ENCODE measurements at regions not wholly inside any gene's neighbourhood (a gene's known extent, or its start where the extent isn't known, plus 50 kb on each side); places are given as distances from the start of the nearest gene placed in this dataset.

GRCh38 chr19:30090476-30090875 lies 148.4 kb downstream of the URI1 start:
- Histone ChIP-seq H3K27ac (no peak overlapping the region), H4K20me1 (ENCODE audit: insufficient read depth, poor library complexity, severe bottlenecking) (no peaks in the 10 kb centered on the region), H3K4me3 (no peak overlapping the region), H3K36me3 (replicated peaks; ENCODE audit: insufficient read depth, low read depth) (no peaks in the 10 kb centered on the region), H2AFZ (no peak overlapping the region), H3K27me3 (no peaks in the 10 kb centered on the region), H3K4me1 (ENCODE audit: insufficient read depth) (no peaks in the 10 kb centered on the region), H3K9me2 (replicated peaks; ENCODE audit: insufficient read depth) (no peaks in the 10 kb centered on the region), H3K4me2 (no peak overlapping the region), H3K79me2 (no peaks in the 10 kb centered on the region), H3K9me3 (ENCODE audit: low read depth) (no peaks in the 10 kb centered on the region)
- TF ChIP-seq EZH2phosphoT487 (IDR thresholded peaks at IDR 0.05; ENCODE audit: low read depth, severe bottlenecking, unreplicated experiment): no peak
- TF ChIP-seq EZH2 (IDR thresholded peaks at IDR 0.05; ENCODE audit: borderline replicate concordance): no peak
- TF ChIP-seq CTCF (IDR thresholded peaks at IDR 0.05; ENCODE audit: poor library complexity): no peak
- 80% methylated on average over 6 of the region's 6 CpGs for WGBS (ENCODE audit: low lambda C conversion rate, missing lambda C conversion rate)
- no peak for DNase-seq (ENCODE audit: low spot score)

DNA sequence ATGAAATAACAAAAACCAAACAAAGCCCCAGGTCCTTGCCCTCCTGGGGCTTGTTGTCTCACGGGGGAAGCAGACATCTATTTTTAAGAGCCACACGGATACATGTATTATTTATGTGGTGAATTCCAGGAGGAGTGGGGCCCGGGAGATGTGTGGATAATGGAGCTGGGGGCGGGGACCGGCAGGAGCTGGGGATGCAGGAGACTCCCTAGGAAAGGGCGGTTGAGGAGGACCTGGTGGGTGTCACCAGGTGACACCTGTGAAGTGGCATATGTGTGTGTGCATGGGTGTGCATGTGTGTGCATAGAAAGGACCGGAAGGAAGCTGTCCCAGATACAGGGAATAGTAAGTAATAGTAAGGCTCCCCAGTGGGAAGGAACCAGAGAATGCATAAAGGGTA lies 148.9 kb downstream of the URI1 start:
- TF ChIP-seq EZH2 (IDR thresholded peaks at IDR 0.05; ENCODE audit: borderline replicate concordance) (no peak), CTCF (IDR thresholded peaks at IDR 0.05; ENCODE audit: poor library complexity) (no peak), EZH2phosphoT487 (IDR thresholded peaks at IDR 0.05; ENCODE audit: low read depth, severe bottlenecking, unreplicated experiment) (no peak)
- H4K20me1 ChIP-seq (ENCODE audit: insufficient read depth, poor library complexity, severe bottlenecking): no peaks in the 10 kb centered on the region
- H3K4me3 ChIP-seq: no peak overlapping the region
- no peaks in the 10 kb centered on the region for H3K4me1 ChIP-seq (ENCODE audit: insufficient read depth)
- no peak for DNase-seq (ENCODE audit: low spot score)
- no peaks in the 10 kb centered on the region for H3K9me3 ChIP-seq (ENCODE audit: low read depth)
- no peaks in the 10 kb centered on the region for H3K9me2 ChIP-seq (replicated peaks; ENCODE audit: insufficient read depth)
- no peak overlapping the region for H2AFZ ChIP-seq
- no peaks in the 10 kb centered on the region for H3K79me2 ChIP-seq
- H3K27ac ChIP-seq: no peak overlapping the region
- no peaks in the 10 kb centered on the region for H3K36me3 ChIP-seq (replicated peaks; ENCODE audit: insufficient read depth, low read depth)
- WGBS (ENCODE audit: low lambda C conversion rate, missing lambda C conversion rate): 77% methylated on average over 7 of the region's 7 CpGs
- H3K4me2 ChIP-seq: no peak overlapping the region
- no peaks in the 10 kb centered on the region for H3K27me3 ChIP-seq

DNA sequence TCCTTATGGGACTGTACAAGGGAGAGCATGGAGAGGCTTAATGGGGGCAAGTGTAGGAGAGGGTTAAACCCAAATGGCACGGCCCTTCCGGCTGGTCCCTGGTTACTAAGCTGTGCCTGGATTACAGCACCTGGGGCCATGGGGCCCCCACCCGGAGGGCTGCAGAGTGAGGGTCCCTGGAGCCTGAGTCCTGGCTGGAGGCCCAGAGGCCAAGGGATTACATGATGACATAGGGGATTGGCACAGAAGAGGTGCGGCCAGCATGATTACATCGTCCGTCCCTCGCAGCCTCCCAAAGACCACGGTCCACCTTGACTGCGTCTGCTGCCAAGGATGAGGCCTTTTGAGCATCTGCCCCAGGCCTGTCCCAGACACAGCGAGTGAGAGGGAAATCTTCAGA lies 149.4 kb downstream of the URI1 start:
- H3K9me3 ChIP-seq (ENCODE audit: low read depth): no peaks in the 10 kb centered on the region
- H3K79me2 ChIP-seq: no peaks in the 10 kb centered on the region
- no peaks in the 10 kb centered on the region for H3K9me2 ChIP-seq (replicated peaks; ENCODE audit: insufficient read depth)
- H3K27me3 ChIP-seq: no peaks in the 10 kb centered on the region
- H3K27ac ChIP-seq: no peak overlapping the region
- no peaks in the 10 kb centered on the region for H3K36me3 ChIP-seq (replicated peaks; ENCODE audit: insufficient read depth, low read depth)
- no peak overlapping the region for H2AFZ ChIP-seq
- no peak overlapping the region for H3K4me2 ChIP-seq
- H3K4me3 ChIP-seq: no peak overlapping the region
- TF ChIP-seq CTCF (IDR thresholded peaks at IDR 0.05; ENCODE audit: poor library complexity) (no peak), EZH2phosphoT487 (IDR thresholded peaks at IDR 0.05; ENCODE audit: low read depth, severe bottlenecking, unreplicated experiment) (no peak), EZH2 (IDR thresholded peaks at IDR 0.05; ENCODE audit: borderline replicate concordance) (no peak)
- H3K4me1 ChIP-seq (ENCODE audit: insufficient read depth): no peaks in the 10 kb centered on the region
- H4K20me1 ChIP-seq (ENCODE audit: insufficient read depth, poor library complexity, severe bottlenecking): no peaks in the 10 kb centered on the region
- WGBS (ENCODE audit: low lambda C conversion rate, missing lambda C conversion rate): 90% methylated on average over 10 of the region's 10 CpGs
- no peak for DNase-seq (ENCODE audit: low spot score)

DNA sequence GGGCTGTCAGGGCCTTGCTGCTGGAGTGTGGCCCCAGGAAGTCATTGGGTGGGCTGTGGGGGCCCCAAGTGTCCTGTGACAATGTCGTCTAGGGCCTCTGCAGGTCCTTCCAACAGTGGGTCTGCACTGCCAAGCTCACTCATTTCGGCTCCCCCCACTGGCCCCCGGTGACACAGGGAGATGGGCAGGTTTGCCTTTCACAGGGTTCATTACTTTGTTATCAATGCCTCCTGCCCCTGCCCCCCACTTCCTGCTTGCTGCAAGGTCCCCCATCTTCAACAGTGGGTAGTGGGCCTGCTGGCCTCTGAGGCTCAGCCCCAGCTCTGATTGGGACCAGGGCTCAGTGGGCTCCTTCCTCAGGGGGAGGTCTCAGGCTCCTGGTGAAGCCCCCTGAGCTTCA lies 149.8 kb downstream of the URI1 start:
- Histone ChIP-seq H3K27ac (no peak overlapping the region), H3K27me3 (no peaks in the 10 kb centered on the region), H2AFZ (no peak overlapping the region), H3K36me3 (replicated peaks; ENCODE audit: insufficient read depth, low read depth) (no peaks in the 10 kb centered on the region), H3K4me3 (no peak overlapping the region), H3K4me2 (no peak overlapping the region), H3K4me1 (ENCODE audit: insufficient read depth) (no peaks in the 10 kb centered on the region), H3K9me3 (ENCODE audit: low read depth) (no peaks in the 10 kb centered on the region), H3K79me2 (no peaks in the 10 kb centered on the region), H4K20me1 (ENCODE audit: insufficient read depth, poor library complexity, severe bottlenecking) (no peaks in the 10 kb centered on the region), H3K9me2 (replicated peaks; ENCODE audit: insufficient read depth) (no peaks in the 10 kb centered on the region)
- DNase-seq (ENCODE audit: low spot score): no peak
- WGBS (ENCODE audit: low lambda C conversion rate, missing lambda C conversion rate): 97% methylated on average over 3 of the region's 3 CpGs
- no peak for TF ChIP-seq EZH2phosphoT487 (IDR thresholded peaks at IDR 0.05; ENCODE audit: low read depth, severe bottlenecking, unreplicated experiment)
- TF ChIP-seq CTCF (IDR thresholded peaks at IDR 0.05; ENCODE audit: poor library complexity): no peak
- no peak for TF ChIP-seq EZH2 (IDR thresholded peaks at IDR 0.05; ENCODE audit: borderline replicate concordance)
